ENCODE measurements at regions not wholly inside any gene's neighbourhood (a gene's known extent, or its start where the extent isn't known, plus 50 kb on each side); places are given as distances from the start of the nearest gene placed in this dataset.

- no peak for TF ChIP-seq TAF1 (IDR thresholded peaks at IDR 0.05; ENCODE audit: borderline replicate concordance, insufficient read depth, low read length)
- TF ChIP-seq REST (IDR thresholded peaks at IDR 0.05; ENCODE audit: insufficient read depth in 1 of 2, low read depth in 2 of 2, low read length in 2 of 2): no peak
- no peak for TF ChIP-seq POLR2AphosphoS5 (IDR thresholded peaks at IDR 0.05; ENCODE audit: low read depth, low read length)
- TF ChIP-seq SIN3A (IDR thresholded peaks at IDR 0.05; ENCODE audit: borderline replicate concordance, insufficient read depth, low read length): no peak
- no peak for TF ChIP-seq FOXP2 (optimal IDR thresholded peaks at IDR 0.05; ENCODE audit: borderline replicate concordance, extremely low read depth, extremely low read length, insufficient read depth)
Measured at GRCh38 chr18:70663141-70663540, 374.3 kb downstream of the SOCS6 start.

Data from PFSK-1 (cell line).